HL-60 (cell line): ENCODE measurements at regions not wholly inside any gene's neighbourhood (a gene's known extent, or its start where the extent isn't known, plus 50 kb on each side); places are given as distances from the start of the nearest gene placed in this dataset.

Experiments used
- GABPA ChIP-seq: IDR thresholded peaks from 2 replicates; pipeline ENCODE4 v1.6.1; 2012; ENCODE audit warnings: low read depth
- POLR2AphosphoS5 ChIP-seq: IDR thresholded peaks from 2 replicates; pipeline ENCODE4 v1.6.1; 2012; ENCODE audit warnings: low read depth
- TF ChIP-seq, protein P1 (sequence below): IDR thresholded peaks from one replicate; pipeline ENCODE4 v1.5.1; 2011; ENCODE audit warnings: low read length, control low read depth, inconsistent platforms; ENCODE audit not compliant: insufficient read depth
- TF ChIP-seq, protein P2 (sequence below): IDR thresholded peaks from 2 replicates; pipeline ENCODE4 v1.6.1; 2012; ENCODE audit warnings: low read depth; ENCODE audit not compliant: insufficient replicate concordance

DNA sequence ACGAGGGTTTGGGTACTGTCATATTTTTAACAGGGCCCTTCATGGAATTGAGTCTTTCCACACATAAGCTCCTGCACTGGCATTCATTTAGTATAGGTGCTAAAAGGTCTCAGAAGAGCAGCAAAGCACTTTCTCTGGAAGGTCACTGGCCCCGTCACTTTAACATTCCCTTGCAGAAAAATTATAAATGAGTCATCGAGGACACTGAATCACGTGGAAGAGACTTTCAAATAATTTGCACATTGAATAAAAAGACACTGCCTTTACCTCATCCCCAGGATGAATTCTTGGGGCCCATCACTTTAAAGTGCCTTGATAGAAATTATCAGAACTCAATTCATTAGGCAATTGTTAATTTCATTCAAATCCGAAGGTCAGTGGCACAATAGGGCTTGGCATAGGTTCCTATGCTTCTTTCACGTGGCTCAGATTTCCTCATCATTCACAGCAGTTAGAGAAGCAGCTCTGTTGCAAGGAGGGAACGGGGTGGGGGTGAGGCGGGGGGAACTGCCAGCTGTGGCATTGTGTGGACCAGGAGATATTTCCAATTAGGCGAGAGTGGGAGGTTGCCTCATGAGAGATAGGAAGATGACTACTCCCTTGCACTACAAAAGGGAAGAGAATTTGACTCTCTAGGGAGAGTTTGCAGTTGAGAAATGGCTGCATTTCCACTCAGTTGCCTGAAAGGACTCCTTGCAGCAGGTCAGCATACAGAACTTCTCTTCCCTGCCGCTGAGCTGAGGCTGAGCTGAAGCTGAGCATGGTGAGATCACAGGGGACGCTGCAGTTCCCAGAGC is 86.3 kb upstream of the NPAS2 start:
- TF ChIP-seq, protein P1, sequence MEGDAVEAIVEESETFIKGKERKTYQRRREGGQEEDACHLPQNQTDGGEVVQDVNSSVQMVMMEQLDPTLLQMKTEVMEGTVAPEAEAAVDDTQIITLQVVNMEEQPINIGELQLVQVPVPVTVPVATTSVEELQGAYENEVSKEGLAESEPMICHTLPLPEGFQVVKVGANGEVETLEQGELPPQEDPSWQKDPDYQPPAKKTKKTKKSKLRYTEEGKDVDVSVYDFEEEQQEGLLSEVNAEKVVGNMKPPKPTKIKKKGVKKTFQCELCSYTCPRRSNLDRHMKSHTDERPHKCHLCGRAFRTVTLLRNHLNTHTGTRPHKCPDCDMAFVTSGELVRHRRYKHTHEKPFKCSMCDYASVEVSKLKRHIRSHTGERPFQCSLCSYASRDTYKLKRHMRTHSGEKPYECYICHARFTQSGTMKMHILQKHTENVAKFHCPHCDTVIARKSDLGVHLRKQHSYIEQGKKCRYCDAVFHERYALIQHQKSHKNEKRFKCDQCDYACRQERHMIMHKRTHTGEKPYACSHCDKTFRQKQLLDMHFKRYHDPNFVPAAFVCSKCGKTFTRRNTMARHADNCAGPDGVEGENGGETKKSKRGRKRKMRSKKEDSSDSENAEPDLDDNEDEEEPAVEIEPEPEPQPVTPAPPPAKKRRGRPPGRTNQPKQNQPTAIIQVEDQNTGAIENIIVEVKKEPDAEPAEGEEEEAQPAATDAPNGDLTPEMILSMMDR: no peak
- TF ChIP-seq, protein P2, sequence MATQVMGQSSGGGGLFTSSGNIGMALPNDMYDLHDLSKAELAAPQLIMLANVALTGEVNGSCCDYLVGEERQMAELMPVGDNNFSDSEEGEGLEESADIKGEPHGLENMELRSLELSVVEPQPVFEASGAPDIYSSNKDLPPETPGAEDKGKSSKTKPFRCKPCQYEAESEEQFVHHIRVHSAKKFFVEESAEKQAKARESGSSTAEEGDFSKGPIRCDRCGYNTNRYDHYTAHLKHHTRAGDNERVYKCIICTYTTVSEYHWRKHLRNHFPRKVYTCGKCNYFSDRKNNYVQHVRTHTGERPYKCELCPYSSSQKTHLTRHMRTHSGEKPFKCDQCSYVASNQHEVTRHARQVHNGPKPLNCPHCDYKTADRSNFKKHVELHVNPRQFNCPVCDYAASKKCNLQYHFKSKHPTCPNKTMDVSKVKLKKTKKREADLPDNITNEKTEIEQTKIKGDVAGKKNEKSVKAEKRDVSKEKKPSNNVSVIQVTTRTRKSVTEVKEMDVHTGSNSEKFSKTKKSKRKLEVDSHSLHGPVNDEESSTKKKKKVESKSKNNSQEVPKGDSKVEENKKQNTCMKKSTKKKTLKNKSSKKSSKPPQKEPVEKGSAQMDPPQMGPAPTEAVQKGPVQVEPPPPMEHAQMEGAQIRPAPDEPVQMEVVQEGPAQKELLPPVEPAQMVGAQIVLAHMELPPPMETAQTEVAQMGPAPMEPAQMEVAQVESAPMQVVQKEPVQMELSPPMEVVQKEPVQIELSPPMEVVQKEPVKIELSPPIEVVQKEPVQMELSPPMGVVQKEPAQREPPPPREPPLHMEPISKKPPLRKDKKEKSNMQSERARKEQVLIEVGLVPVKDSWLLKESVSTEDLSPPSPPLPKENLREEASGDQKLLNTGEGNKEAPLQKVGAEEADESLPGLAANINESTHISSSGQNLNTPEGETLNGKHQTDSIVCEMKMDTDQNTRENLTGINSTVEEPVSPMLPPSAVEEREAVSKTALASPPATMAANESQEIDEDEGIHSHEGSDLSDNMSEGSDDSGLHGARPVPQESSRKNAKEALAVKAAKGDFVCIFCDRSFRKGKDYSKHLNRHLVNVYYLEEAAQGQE: no peak
- TF ChIP-seq GABPA: no peak
- TF ChIP-seq POLR2AphosphoS5: peak; percentile 62; the same call in 1 of the 2 replicates
